ENCODE measurements at regions not wholly inside any gene's neighbourhood (a gene's known extent, or its start where the extent isn't known, plus 50 kb on each side); places are given as distances from the start of the nearest gene placed in this dataset.
A peak's percentile ranks its signal among the peaks of the same experiment; 100 is the strongest.

DNA sequence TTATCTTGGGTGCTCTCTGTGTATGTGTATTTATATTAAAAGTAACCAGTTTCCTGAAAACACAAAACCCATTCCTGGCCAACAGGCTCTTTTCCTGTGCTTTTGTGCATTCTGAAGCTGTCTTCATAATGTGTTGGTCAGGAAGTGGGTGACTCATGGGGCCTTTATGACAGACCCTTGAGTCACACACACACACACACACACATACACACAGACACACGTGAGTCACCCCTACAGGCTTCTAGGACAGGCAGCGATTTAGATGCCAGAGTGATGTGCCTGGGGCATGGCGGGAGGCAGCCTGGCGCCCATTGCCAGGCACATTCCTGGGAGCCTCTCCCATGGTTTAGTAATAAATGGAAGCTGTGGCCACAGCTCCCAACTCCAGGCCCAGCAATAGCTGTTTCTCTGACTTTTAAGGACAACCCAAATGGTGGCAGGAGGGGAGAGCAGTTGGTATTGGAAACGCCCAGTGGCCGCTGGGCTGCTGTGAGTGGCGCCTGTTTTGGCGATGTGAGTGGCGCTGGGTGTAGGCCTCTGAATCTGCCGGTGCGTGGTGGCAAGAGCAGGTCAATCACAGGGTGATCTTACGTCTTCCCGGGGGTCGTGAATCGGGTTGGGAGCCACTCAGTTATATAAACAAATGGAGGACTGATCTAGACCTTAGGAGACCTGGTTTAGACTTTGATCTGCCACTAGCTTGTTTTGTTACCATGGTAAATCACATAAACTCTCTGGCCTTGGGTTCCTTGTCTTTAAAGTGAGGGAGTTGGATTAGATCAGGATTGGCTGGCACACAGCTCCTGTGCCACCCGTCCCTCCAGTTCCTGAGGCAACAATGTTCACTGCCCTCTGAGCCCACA lies 150.7 kb upstream of the DLX2 start:
- CTCF ChIA-PET = interaction anchor here (0.6 to 5.1 kb wide), 14 partner anchors 10 to 208 kb away, joined by 3 to 33 read pairs (median 3); no protein-coding TSS in a partner anchor
- TSS peak; percentile 77 for BruUV-seq (replicated peaks)

DNA sequence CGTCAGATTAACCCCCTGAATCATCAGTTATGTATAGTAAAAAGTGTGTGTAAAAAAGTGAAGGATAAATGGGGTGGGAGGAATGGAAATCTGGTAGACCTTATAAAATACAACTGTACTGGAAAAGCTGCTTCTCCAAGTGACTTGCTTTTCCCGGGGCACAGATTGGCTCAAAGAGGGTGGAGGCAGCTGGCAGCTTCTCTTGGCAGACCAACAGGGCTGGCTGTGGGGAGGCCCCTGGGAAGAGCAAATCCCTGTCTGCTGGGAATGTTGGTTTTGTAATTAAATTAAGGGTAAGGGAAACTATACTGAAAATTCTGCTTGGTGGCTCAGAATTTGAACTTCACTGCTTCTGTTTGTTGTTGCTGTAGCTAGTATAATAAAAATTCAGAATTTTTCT lies 154.2 kb upstream of the DLX2 start:
- no peak overlapping the region for H3K4me3 Mint-ChIP-seq (ENCODE audit: unreplicated experiment)
- TF ChIP-seq, protein P1, sequence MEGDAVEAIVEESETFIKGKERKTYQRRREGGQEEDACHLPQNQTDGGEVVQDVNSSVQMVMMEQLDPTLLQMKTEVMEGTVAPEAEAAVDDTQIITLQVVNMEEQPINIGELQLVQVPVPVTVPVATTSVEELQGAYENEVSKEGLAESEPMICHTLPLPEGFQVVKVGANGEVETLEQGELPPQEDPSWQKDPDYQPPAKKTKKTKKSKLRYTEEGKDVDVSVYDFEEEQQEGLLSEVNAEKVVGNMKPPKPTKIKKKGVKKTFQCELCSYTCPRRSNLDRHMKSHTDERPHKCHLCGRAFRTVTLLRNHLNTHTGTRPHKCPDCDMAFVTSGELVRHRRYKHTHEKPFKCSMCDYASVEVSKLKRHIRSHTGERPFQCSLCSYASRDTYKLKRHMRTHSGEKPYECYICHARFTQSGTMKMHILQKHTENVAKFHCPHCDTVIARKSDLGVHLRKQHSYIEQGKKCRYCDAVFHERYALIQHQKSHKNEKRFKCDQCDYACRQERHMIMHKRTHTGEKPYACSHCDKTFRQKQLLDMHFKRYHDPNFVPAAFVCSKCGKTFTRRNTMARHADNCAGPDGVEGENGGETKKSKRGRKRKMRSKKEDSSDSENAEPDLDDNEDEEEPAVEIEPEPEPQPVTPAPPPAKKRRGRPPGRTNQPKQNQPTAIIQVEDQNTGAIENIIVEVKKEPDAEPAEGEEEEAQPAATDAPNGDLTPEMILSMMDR (IDR thresholded peaks at IDR 0.05; ENCODE audit: unreplicated experiment) = no peak
- no peaks in the 10 kb centered on the region for H3K9me3 Mint-ChIP-seq (ENCODE audit: unreplicated experiment)
- BruUV-seq (replicated peaks) = no TSS peak
- H3K27me3 Mint-ChIP-seq (ENCODE audit: insufficient read depth, unreplicated experiment) = no peaks in the 10 kb centered on the region
- intact Hi-C loops (cut with micrococcal nuclease) = loop anchor here (10.0 kb wide), 1 partner anchor 168 kb away; the partner anchor contains the start of gene ITGA6
- no peaks in the 10 kb centered on the region for H3K36me3 Mint-ChIP-seq (ENCODE audit: insufficient read depth, unreplicated experiment)
- peak overlapping the region; percentile 84 for H3K27ac Mint-ChIP-seq (ENCODE audit: low read depth, unreplicated experiment)
- POLR2A ChIA-PET = interaction anchor here (1.7 to 12.6 kb wide), 3 partner anchors 10 to 27 kb away, joined by 6 to 245 read pairs (median 6); no protein-coding TSS in a partner anchor
- no peak for DNase-seq (ENCODE audit: unreplicated experiment)
- peaks cover 38% of the 10 kb centered on the region for H3K4me1 Mint-ChIP-seq (ENCODE audit: insufficient read depth, unreplicated experiment)
- CTCF ChIA-PET = interaction anchor here (0.7 to 5.1 kb wide), 5 partner anchors 21 to 450 kb away, joined by 3 to 33 read pairs (median 3); no protein-coding TSS in a partner anchor

More for the DNA sequence above, 150.7 kb upstream of the DLX2 start:
- TF ChIP-seq, protein P1 (IDR thresholded peaks at IDR 0.05; ENCODE audit: unreplicated experiment) = no peak
- intact Hi-C loops (cut with micrococcal nuclease) = loop anchor here (2.0 to 10.0 kb wide), 2 partner anchors 57 to 171 kb away; partner anchors contain the start of gene ITGA6
- peaks cover 55% of the 10 kb centered on the region for H3K4me1 Mint-ChIP-seq (ENCODE audit: insufficient read depth, unreplicated experiment)
- H3K27ac Mint-ChIP-seq (ENCODE audit: low read depth, unreplicated experiment) = peak overlapping the region; percentile 100
- DNase-seq (ENCODE audit: unreplicated experiment) = peak; percentile 100
- POLR2A ChIA-PET = interaction anchor here (0.7 to 12.6 kb wide), 36 partner anchors 9 to 646 kb away, joined by 3 to 245 read pairs (median 8); partner anchors contain the start of genes DLX2 and ITGA6
- H3K4me3 Mint-ChIP-seq (ENCODE audit: unreplicated experiment) = peak overlapping the region; percentile 56
- no peaks in the 10 kb centered on the region for H3K36me3 Mint-ChIP-seq (ENCODE audit: insufficient read depth, unreplicated experiment)
- H3K27me3 Mint-ChIP-seq (ENCODE audit: insufficient read depth, unreplicated experiment) = no peaks in the 10 kb centered on the region
- H3K9me3 Mint-ChIP-seq (ENCODE audit: unreplicated experiment) = no peaks in the 10 kb centered on the region

DNA sequence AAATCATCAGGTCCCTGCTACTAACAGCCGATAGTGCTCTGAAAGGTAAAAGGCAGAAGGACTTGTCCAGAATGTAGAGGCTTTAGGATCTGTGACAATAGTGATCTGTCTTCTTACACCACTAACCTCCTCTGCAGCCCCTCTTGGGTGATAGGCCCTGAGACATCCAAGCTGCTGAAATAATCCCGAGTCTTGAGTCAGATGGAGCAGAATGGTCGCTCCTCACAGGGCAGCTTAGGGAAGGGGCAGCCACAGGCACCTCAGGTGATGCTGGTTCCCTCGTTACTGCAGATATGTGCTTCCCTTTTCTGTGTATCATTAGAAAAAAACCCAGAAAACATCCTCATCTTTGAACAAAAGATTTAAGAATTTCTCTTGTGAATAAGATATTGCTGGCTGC lies 157.1 kb upstream of the DLX2 start:
- TF ChIP-seq, protein P1 (IDR thresholded peaks at IDR 0.05; ENCODE audit: unreplicated experiment) = no peak
- BruUV-seq (replicated peaks) = no TSS peak
- POLR2A ChIA-PET = interaction anchor here (1.0 to 12.6 kb wide), 2 partner anchors 30 to 147 kb away, joined by 3 to 245 read pairs; no protein-coding TSS in a partner anchor
- Mint-ChIP-seq H3K4me3 (ENCODE audit: unreplicated experiment) (no peak overlapping the region), H3K27me3 (ENCODE audit: insufficient read depth, unreplicated experiment) (no peaks in the 10 kb centered on the region), H3K27ac (ENCODE audit: low read depth, unreplicated experiment) (peak overlapping the region; percentile 93), H3K9me3 (ENCODE audit: unreplicated experiment) (no peaks in the 10 kb centered on the region), H3K4me1 (ENCODE audit: insufficient read depth, unreplicated experiment) (peaks cover 20% of the 10 kb centered on the region), H3K36me3 (ENCODE audit: insufficient read depth, unreplicated experiment) (no peaks in the 10 kb centered on the region)
- CTCF ChIA-PET = no interaction called here
- DNase-seq (ENCODE audit: unreplicated experiment) = no peak
- intact Hi-C loops (cut with micrococcal nuclease) = loop anchor here (10.0 kb wide), 1 partner anchor 165 kb away; the partner anchor contains the start of gene ITGA6

DNA sequence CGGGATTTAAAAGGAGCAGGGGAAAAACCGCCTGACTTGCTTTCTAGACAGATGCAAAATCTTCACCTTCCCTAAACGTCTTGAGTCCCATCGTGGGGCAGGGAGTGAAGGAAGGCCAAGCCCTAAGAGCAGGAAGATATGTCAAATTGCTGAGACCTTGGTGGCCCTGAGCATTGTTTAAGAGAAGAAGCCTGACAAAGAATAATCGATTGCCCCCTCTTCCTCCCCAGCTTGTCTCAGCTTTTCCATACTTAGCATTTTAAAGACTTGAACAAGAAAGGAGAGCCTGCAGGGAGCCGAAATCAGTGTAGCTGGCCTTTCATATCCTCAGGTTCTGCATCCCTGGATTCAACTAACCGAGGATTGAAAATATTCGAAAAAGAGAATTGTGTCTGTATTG lies 157.6 kb upstream of the DLX2 start:
- ChIA-PET CTCF (no interaction called here), POLR2A (interaction anchor here (2.7 to 12.6 kb wide), 2 partner anchors 11 to 31 kb away, joined by 14 to 245 read pairs; no protein-coding TSS in a partner anchor)
- intact Hi-C loops (cut with micrococcal nuclease) = no loop called here
- Mint-ChIP-seq H3K4me1 (ENCODE audit: insufficient read depth, unreplicated experiment) (peaks cover 20% of the 10 kb centered on the region), H3K9me3 (ENCODE audit: unreplicated experiment) (no peaks in the 10 kb centered on the region), H3K36me3 (ENCODE audit: insufficient read depth, unreplicated experiment) (no peaks in the 10 kb centered on the region), H3K4me3 (ENCODE audit: unreplicated experiment) (no peak overlapping the region), H3K27ac (ENCODE audit: low read depth, unreplicated experiment) (peak overlapping the region; percentile 93), H3K27me3 (ENCODE audit: insufficient read depth, unreplicated experiment) (no peaks in the 10 kb centered on the region)
- TF ChIP-seq, protein P1 (IDR thresholded peaks at IDR 0.05; ENCODE audit: unreplicated experiment) = no peak
- BruUV-seq (replicated peaks) = no TSS peak
- DNase-seq (ENCODE audit: unreplicated experiment) = no peak

Data from MCF 10A (cell line).